ENCODE measurements at regions not wholly inside any gene's neighbourhood (a gene's known extent, or its start where the extent isn't known, plus 50 kb on each side); places are given as distances from the start of the nearest gene placed in this dataset.

GRCh38 chr12:48420039-48420775 is 52.2 kb upstream of the ANP32D start:
- H3K4me1 Mint-ChIP-seq, result peaks cover 3 to 15% of the 10 kb centered on the region in 2 experiments; a peak in 3 of 4 replicates

More at GRCh38 chr12:48420039-48420775, 52.2 kb upstream of the ANP32D start:
- Histone ChIP-seq H3K9ac (ENCODE audit: extremely low read depth, insufficient read length, low read length) (no peak overlapping the region), H2AFZ (ENCODE audit: low read length) (no peak overlapping the region), H3K14ac (ENCODE audit: insufficient read depth, low read length) (no peak overlapping the region), H3K79me1 (ENCODE audit: insufficient read depth, low read depth, low read length, poor library complexity, severe bottlenecking) (no peaks in the 10 kb centered on the region), H3K4ac (ENCODE audit: low read depth, low read length) (no peak overlapping the region), H3K4me2 (ENCODE audit: insufficient read depth, insufficient read length, low read length) (no peak overlapping the region), H3K56ac (ENCODE audit: insufficient read length, low read depth, low read length) (no peak overlapping the region), H4K91ac (ENCODE audit: insufficient read length, low read depth, low read length) (no peak overlapping the region), H4K8ac (replicated peaks; ENCODE audit: insufficient read length, low read depth, low read length) (no peak overlapping the region), H3K9me3 (ENCODE audit: control insufficient read depth, low read depth, low read length) (no peaks in the 10 kb centered on the region), H3K4me1 (ENCODE audit: insufficient read depth, low read length) (no peaks in the 10 kb centered on the region; the same call in 1 of the 2 replicates), H2BK12ac (ENCODE audit: insufficient read length, low read depth, low read length) (no peak overlapping the region), H2BK120ac (ENCODE audit: low read depth, low read length, poor library complexity, severe bottlenecking) (no peak overlapping the region), H3T11ph (ENCODE audit: low read length) (no peak overlapping the region), H3K23ac (ENCODE audit: insufficient read length, low read depth, low read length) (no peak overlapping the region), H3K23me2 (ENCODE audit: insufficient read length, low read depth, low read length, poor library complexity, severe bottlenecking) (no peaks in the 10 kb centered on the region), H3K18ac (ENCODE audit: insufficient read length, low read depth, low read length) (no peak overlapping the region), H2AK5ac (ENCODE audit: insufficient read length, low read length) (no peak overlapping the region), H4K20me1 (ENCODE audit: control insufficient read depth, insufficient read depth, insufficient read length) (no peaks in the 10 kb centered on the region), H3K27me3 (ENCODE audit: insufficient read depth, low read length) (peaks cover 6% of the 10 kb centered on the region; the same call in 1 of the 2 replicates), H4K5ac (ENCODE audit: insufficient read length, low read depth, low read length) (no peak overlapping the region), H2BK15ac (ENCODE audit: low read depth, low read length) (no peak overlapping the region), H3K79me2 (ENCODE audit: insufficient read depth, low read length) (no peaks in the 10 kb centered on the region), H2BK20ac (ENCODE audit: low read depth, low read length, poor library complexity, severe bottlenecking) (no peak overlapping the region), H3K27ac (ENCODE audit: insufficient read length, low read depth, low read length) (no peak overlapping the region), H2BK5ac (ENCODE audit: insufficient read length, low read length) (no peak overlapping the region)
- Mint-ChIP-seq H3K27ac (no peak overlapping the region), H3K27me3 (ENCODE audit: low read depth) (peaks cover 76% of the 10 kb centered on the region), H3K36me3 (ENCODE audit: insufficient read depth in 1 of 3, low read depth in 3 of 3) (no peaks in the 10 kb centered on the region), H3K9me3 (peaks cover 2 to 71% of the 10 kb centered on the region in 2 experiments; a peak in 2 of 5 replicates), H3K4me3 (no peak overlapping the region)
- no peak for DNase-seq
- no CpG with 5 or more reads among the region's 3 CpGs for WGBS (ENCODE audit: extremely low coverage, insufficient read length, low lambda C conversion rate)
- TF ChIP-seq CTCF (conservative IDR thresholded peaks at IDR 0.05), result no peak
